Transverse colon (tissue), 4 donors: ENCODE measurements at regions not wholly inside any gene's neighbourhood (a gene's known extent, or its start where the extent isn't known, plus 50 kb on each side); places are given as distances from the start of the nearest gene placed in this dataset.

Experiments used
- DNase-seq: peaks from one replicate; pipeline ENCODE4 v3.0.0-alpha.2; 2019
- H3K27ac ChIP-seq, 4 donors: fragments of 200-600 bp; sonication (generic); 2 replicates each; pipeline ENCODE4 v1.5.1; 2016 to 2018; ENCODE audit warnings: inconsistent platforms in 4 of 4
- H3K27me3 ChIP-seq: fragments of 200-600 bp; sonication (generic); 2 replicates; pipeline ENCODE4 v1.5.1; 2017; ENCODE audit warnings: inconsistent platforms
- H3K36me3 ChIP-seq, 4 donors: fragments of 200-600 bp; sonication (generic); 2 replicates each; pipeline ENCODE4 v1.5.1; 2017 to 2019; ENCODE audit warnings: inconsistent platforms in 4 of 4
- H3K4me1 ChIP-seq, 4 donors: fragments of 200-600 bp; sonication (generic); 2 replicates each; pipeline ENCODE4 v1.5.1; 2017 to 2020; ENCODE audit warnings: inconsistent platforms in 4 of 4
- H3K4me3 ChIP-seq, 4 donors: fragments of 200-600 bp; sonication (generic); 1 replicate in 1 of 4; 2 replicates in 3 of 4; pipeline versions ENCODE4 v1.5.1 to v1.6.1; 2017 to 2019; ENCODE audit warnings: inconsistent platforms in 4 of 4
- H3K9me3 ChIP-seq, 2 donors: fragments of 200-600 bp; sonication (generic); 2 replicates each; pipeline ENCODE4 v1.5.1; 2017 to 2019; ENCODE audit warnings: inconsistent platforms in 2 of 2
- EP300 ChIP-seq: sonication (generic); formaldehyde crosslinking; IDR thresholded peaks from one replicate; pipeline ENCODE4 v1.6.1; 2017; ENCODE audit warnings: antibody characterized with exemption, low read depth
- POLR2A ChIP-seq: fragments of 450-650 bp; IDR thresholded peaks from one replicate; pipeline ENCODE4 v1.6.1; 2016; ENCODE audit warnings: antibody characterized with exemption, mild to moderate bottlenecking, moderate library complexity
- POLR2AphosphoS5 ChIP-seq, 3 donors: sonication (generic); formaldehyde crosslinking; IDR thresholded peaks; one replicate each; pipeline ENCODE4 v1.6.1; 2016; ENCODE audit warnings: antibody characterized with exemption in 3 of 3
- WGBS, 2 donors: methylation state at CpG; one replicate each; pipeline ENCODE4 v1.1.5; 2018; ENCODE audit warnings: low coverage in 1 of 2; 5-methylcytosine and 5-hydroxymethylcytosine counted together
- in situ Hi-C, 4 donors: fragments of 200-750 bp; cut with MboI; loops; one replicate each; pipeline versions ENCODE4 v1.15.0 to v1.15.1; 2017; ENCODE audit warnings: low sequenced_read_pairs in 3 of 4, low pct_ligation_motif_present in 1 of 4, low pct_unique_long_range_greater_than_20kb in 1 of 4
- intact Hi-C: fragments of 100-400 bp; cut with DNase I; formaldehyde crosslinking; loops from one replicate; pipeline ENCODE4 v1.15.1; 2023; ENCODE audit warnings: low total_unique reads
- TF ChIP-seq, protein P1 (sequence below), 5 experiments: fragments of 200-600 bp in 3 of 5; fragments of 450-650 bp in 2 of 5; sonication (generic) in 3 of 5; IDR thresholded peaks; 1 replicate in 2 of 5; 2 replicates in 3 of 5; pipeline ENCODE4 v1.5.1; 2016 to 2017; ENCODE audit warnings: antibody characterized with exemption in 5 of 5, inconsistent platforms in 3 of 5, mild to moderate bottlenecking in 2 of 5, moderate library complexity in 1 of 5

DNA sequence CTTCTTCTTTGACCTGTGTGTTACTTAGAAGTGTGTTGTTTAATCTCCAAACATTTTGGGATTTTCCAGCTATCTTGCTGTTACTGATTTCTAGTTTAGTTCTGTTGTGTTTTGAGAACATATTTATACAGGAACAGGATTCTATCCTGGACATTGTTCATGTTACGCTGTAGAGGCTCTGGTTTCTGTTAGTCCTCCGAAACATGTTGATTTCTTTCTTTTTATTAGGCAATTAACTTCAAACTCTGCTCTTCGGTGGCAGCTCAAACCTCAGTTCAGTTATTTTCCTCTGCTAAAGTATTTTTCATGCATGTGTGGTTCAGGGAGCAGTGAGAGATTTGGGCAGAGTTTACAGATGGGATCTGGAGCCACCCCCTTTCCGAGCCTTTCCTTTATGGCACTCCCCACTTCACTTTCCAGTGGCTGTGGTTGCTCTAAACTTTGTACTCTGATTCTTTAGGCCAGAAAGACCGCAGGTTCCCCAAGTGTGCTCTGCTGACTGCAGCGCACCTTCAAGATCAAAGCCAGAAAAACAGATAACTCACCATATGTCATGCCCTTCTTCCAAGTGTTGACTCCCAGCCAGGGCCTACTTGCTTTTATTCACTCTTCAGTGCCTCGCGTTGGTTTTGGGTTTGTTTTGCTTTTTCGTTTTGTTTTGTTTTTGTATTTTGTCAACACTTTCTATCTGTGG, 77.6 kb upstream of the KSR1 start:
- peaks cover 5% of the 10 kb centered on the region for H3K27me3 ChIP-seq
- peaks cover 14 to 23% (median 17%) of the 10 kb centered on the region in 4 donors for H3K4me1 ChIP-seq
- intact Hi-C loops (no loop called here), in situ Hi-C loops (no loop called here)
- H3K27ac ChIP-seq = peak overlapping the region; percentile 58 to 88 (median 68)
- WGBS, 2 donors = 59 to 61% methylated on average over 3 to 9 of the region's 9 CpGs
- H3K9me3 ChIP-seq = no peaks in the 10 kb centered on the region
- TF ChIP-seq POLR2AphosphoS5 (IDR thresholded peaks at IDR 0.05) (peak; percentile 26 to 83 (median 60)), EP300 (no peak), POLR2A (no peak)
- TF ChIP-seq, protein P1, sequence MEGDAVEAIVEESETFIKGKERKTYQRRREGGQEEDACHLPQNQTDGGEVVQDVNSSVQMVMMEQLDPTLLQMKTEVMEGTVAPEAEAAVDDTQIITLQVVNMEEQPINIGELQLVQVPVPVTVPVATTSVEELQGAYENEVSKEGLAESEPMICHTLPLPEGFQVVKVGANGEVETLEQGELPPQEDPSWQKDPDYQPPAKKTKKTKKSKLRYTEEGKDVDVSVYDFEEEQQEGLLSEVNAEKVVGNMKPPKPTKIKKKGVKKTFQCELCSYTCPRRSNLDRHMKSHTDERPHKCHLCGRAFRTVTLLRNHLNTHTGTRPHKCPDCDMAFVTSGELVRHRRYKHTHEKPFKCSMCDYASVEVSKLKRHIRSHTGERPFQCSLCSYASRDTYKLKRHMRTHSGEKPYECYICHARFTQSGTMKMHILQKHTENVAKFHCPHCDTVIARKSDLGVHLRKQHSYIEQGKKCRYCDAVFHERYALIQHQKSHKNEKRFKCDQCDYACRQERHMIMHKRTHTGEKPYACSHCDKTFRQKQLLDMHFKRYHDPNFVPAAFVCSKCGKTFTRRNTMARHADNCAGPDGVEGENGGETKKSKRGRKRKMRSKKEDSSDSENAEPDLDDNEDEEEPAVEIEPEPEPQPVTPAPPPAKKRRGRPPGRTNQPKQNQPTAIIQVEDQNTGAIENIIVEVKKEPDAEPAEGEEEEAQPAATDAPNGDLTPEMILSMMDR (IDR thresholded peaks at IDR 0.05) = no peak
- no peak for DNase-seq
- H3K36me3 ChIP-seq = no peaks in the 10 kb centered on the region
- no peak overlapping the region for H3K4me3 ChIP-seq

DNA sequence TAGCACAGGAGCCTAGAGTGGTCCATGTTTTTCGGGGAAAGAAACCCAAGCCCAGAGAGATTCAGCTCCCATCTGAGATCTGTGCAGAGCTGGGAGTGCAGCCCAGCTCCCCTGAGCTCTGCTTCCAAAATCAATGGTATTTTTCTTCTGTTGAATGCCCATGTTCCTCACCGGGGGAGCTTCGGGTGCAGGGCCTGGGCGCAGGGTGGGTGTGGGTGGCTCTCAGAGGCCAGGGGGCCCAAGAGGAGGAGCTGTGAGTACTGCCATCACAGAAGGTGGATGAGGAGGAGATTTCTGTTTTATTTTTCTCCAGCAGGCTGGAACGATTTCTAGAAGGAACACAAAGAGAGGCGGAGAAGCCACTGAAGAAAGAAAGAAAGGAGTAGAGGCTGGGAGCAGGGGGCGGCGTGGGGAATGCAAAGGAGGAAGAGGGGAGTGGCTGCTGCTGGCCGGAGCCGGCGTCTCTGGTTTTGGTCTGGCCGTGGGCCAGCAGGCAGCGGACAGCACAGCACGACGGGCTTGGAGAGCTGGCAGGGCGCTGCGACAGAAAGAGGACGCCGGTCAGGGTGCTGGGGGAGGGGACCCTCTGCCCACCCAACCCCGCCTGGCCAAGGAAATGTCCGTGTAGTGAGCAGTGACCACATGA, 76.2 kb upstream of the KSR1 start:
- peaks cover 5% of the 10 kb centered on the region for H3K27me3 ChIP-seq
- H3K36me3 ChIP-seq = no peaks in the 10 kb centered on the region
- TF ChIP-seq POLR2A (no peak), EP300 (no peak), POLR2AphosphoS5 (IDR thresholded peaks at IDR 0.05) (no peak)
- TF ChIP-seq, protein P1 (IDR thresholded peaks at IDR 0.05) = no peak
- peak; percentile 44 for DNase-seq
- peak overlapping the region; percentile 58 to 88 (median 68) for H3K27ac ChIP-seq
- intact Hi-C loops (no loop called here), in situ Hi-C loops (no loop called here)
- H3K4me1 ChIP-seq = peaks cover 17 to 23% (median 20%) of the 10 kb centered on the region in 4 donors
- peak overlapping the region in 2 of 4 donors; percentile 20 to 34 for H3K4me3 ChIP-seq
- H3K9me3 ChIP-seq = no peaks in the 10 kb centered on the region
- 17% methylated on average over 21 of the region's 21 CpGs; no CpG with 5 or more reads in 1 of the 2 donors for WGBS, 2 donors

- WGBS, 2 donors = 60% methylated on average over 10 of the region's 10 CpGs; no CpG with 5 or more reads in 1 of the 2 donors
- intact Hi-C loops (no loop called here), in situ Hi-C loops (no loop called here)
- H3K4me1 ChIP-seq = peaks cover 17 to 23% (median 20%) of the 10 kb centered on the region in 4 donors
- no peaks in the 10 kb centered on the region for H3K9me3 ChIP-seq
- DNase-seq = no peak
- H3K27ac ChIP-seq = peak overlapping the region; percentile 58 to 88 (median 68)
- H3K27me3 ChIP-seq = peaks cover 5% of the 10 kb centered on the region
- H3K4me3 ChIP-seq = peak overlapping the region in 2 of 4 donors; percentile 20 to 34
- no peaks in the 10 kb centered on the region for H3K36me3 ChIP-seq
- no peak for TF ChIP-seq POLR2AphosphoS5 (IDR thresholded peaks at IDR 0.05)
- TF ChIP-seq POLR2A = no peak
- TF ChIP-seq EP300 = no peak
- TF ChIP-seq, protein P1 (IDR thresholded peaks at IDR 0.05) = no peak
These were observed 75.7 kb upstream of the KSR1 start for GRCh38 chr17:27380551-27380950.

DNA sequence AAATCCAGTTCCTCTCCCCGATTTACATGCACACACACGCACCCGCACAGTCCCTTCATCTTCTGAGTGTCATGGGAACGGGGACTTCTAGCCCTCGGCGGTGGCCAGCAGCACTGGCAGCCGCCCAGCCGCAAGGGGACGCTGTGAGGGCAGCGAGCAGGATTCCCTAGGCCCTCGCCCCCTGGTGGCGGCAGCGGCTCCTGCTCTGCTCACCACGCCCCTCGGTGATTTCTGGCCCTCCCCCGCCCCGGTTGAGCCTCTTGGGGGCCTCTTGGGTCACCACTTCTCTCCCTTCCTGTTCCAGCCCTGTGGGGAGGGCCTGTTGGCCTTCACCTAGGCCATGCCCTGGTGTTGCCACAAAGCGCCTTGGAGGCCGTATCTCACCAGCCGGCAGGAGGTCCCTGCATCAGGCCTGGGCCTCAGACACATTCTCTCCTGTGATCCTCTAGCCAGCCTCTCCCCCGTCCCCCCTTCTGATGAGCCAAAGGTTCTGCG, 75.2 kb upstream of the KSR1 start:
- peaks cover 17 to 23% (median 20%) of the 10 kb centered on the region in 4 donors for H3K4me1 ChIP-seq
- no peaks in the 10 kb centered on the region for H3K36me3 ChIP-seq
- H3K27me3 ChIP-seq = peaks cover 5% of the 10 kb centered on the region
- TF ChIP-seq, protein P1 (IDR thresholded peaks at IDR 0.05) = peak; percentile 75 to 86 (median 80)
- TF ChIP-seq EP300 = no peak
- no peak overlapping the region for H3K4me3 ChIP-seq
- peak; percentile 72 for DNase-seq
- no peaks in the 10 kb centered on the region for H3K9me3 ChIP-seq
- in situ Hi-C loops = no loop called here
- intact Hi-C loops = no loop called here
- WGBS, 2 donors = 59% methylated on average over 15 to 22 of the region's 22 CpGs
- peak overlapping the region in 2 of 4 donors; percentile 67 to 88 for H3K27ac ChIP-seq
